HG03460 (cell line): ENCODE measurements at regions not wholly inside any gene's neighbourhood (a gene's known extent, or its start where the extent isn't known, plus 50 kb on each side); places are given as distances from the start of the nearest gene placed in this dataset.

Experiments
- ATAC-seq: cut with Tn5 transposase; IDR thresholded peaks from one replicate; pipeline ENCODE4 v1.9.1; 2021; ENCODE audit not compliant: unreplicated experiment

GRCh38 chr1:177848577-177848976 lies 121.3 kb downstream of the SEC16B start:
- ATAC-seq: no peak

- ATAC-seq: no peak
These were observed 122.0 kb downstream of the SEC16B start for GRCh38 chr1:177847843-177848242.

GRCh38 chr1:177838907-177839485 lies 130.9 kb downstream of the SEC16B start:
- no peak for ATAC-seq

- ATAC-seq: no peak
These were observed 136.2 kb downstream of the SEC16B start for GRCh38 chr1:177833631-177834030.

DNA sequence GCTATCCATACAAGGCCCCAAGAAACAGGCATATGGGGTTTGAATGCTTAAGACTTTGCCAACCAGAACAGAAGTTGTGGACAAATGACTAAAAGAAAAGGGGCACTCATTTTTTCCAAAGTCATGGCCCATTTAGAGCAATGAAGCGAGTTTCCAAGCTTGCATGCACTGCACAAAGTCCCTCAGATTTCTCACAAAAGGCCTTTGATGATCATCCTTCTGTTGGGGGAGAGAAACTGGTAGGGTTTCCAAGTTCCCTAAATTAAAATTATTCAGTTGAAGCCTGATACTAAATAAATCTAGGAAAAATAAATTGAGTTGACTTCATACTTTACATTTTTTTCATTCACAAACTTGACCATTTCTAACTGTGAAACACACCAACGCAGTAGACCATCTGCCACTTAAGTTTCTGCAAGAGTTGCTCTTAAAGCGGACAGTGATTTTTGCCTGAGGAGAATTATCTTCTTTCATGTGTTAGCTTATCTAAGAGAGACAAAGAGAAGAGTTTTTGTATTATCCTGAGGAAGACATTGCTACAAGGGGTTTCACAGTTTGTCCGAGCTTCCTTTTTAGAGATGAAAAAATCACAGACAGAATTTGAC lies 139.2 kb downstream of the SEC16B start:
- ATAC-seq: no peak

DNA sequence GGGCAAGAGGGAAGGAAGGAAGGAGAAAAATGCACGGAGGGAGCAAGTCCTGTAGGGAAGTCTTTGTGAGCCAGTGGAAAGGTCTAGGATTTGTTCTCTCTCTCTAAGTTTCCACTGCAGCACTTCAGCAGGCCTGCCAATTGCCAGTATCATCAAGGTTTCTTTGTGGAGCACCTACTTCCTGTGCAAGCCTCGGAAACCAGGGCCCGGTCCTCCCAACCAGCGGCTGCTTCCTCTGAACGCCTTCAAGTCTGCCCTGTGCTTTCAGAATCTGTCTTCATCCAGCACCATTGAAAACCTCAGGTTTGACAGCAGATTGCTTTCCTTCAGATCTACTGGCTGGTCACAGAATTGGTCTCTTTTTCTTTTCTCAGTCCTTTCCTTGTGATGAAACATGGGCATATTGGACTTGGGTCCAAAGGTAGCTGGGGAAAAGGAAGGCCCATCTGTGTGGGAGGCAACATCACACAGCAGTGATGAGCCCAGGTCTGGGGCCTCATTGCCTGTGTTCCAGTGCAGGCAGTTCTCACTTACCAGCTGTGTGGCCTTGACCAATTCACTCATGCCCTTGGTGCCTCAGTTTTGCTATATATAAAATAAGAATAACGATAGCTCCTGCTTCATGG lies 144.5 kb downstream of the SEC16B start:
- ATAC-seq: no peak

GRCh38 chr1:177824508-177824982 lies 145.3 kb downstream of the SEC16B start:
- ATAC-seq: no peak

- no peak for ATAC-seq
These were observed 149.6 kb downstream of the SEC16B start for GRCh38 chr1:177820213-177820612.

- ATAC-seq: peak; percentile 97
These were observed 151.7 kb downstream of the SEC16B start for GRCh38 chr1:177817937-177818875.

DNA sequence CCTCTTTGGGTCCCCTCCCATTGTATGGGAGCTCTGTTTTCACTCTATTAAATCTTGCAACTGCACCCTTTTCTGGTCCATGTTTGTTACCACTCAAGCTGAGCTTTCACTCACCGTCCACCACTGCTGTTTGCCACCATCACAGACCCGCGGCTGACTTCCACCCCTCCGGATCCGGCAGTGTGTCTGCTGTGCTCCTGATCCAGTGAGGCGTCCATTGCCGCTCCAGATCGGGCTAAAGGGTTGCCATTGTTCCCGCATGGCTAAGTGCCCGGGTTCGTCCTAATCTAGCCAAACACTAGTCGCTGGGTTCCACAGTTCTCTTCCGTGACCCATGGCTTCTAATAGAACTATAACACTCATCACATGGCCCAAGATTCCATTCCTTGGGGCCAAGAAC lies 157.2 kb downstream of the SEC16B start:
- no peak for ATAC-seq

GRCh38 chr1:177812144-177812543 lies 157.7 kb downstream of the SEC16B start:
- ATAC-seq: no peak

DNA sequence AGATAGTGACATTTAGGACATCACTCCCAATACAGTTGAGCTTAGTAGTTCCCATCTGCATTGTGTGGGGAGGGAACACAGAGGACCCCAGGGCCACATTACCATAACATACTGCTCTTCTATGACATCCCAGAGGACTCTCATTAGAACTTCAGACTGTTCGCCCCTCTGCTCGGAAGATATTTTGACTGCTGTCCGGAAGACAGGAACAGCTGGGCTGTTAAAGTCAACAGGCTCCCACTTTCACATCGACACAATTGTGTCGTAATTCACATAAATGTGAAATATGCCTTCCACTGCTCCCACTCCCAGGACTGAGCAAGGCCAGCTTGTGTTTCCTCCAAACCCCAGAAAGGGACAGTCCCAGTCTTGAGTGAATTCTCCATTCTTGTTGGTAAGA lies 158.4 kb downstream of the SEC16B start:
- no peak for ATAC-seq

DNA sequence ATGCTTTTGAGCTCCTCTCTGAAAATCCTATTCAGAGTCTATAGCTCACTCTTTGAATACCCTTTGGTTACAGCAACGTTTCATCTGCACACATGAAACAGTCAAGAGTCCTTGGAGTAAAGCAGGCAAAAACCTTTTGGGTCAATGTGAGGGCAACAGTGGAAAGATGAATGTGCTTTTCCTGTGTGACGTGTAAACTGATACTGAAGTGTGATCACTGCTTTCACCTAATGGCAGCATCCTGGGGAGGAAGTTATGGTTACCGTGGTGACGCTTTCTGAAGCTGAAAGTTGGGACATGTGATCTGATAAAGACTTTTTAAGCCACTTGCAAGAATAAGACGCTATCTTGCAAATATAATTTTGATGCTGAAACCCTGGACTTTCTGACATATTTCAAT lies 160.0 kb downstream of the SEC16B start:
- ATAC-seq: peak; percentile 86

DNA sequence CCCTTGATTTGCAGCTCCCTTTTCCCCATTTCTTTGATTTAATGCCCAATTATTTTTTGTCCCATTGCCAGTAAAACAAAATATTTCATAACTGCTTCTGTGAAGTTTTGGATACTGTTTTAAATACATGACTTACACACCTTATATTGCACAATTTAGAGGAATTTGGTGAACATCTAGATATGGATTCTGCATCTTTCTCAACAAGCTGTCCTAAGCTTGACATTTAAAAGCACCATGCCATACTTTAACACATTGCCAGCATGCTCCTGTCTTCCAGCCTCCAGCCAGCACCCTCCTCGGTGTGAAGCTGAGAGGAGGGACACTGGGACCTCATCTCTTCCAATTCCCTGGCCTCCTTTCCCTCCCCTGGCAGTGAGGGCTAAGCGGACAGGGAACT lies 167.6 kb downstream of the SEC16B start:
- no peak for ATAC-seq

- no peak for ATAC-seq
These were observed 168.1 kb downstream of the SEC16B start for GRCh38 chr1:177801790-177802189.

DNA sequence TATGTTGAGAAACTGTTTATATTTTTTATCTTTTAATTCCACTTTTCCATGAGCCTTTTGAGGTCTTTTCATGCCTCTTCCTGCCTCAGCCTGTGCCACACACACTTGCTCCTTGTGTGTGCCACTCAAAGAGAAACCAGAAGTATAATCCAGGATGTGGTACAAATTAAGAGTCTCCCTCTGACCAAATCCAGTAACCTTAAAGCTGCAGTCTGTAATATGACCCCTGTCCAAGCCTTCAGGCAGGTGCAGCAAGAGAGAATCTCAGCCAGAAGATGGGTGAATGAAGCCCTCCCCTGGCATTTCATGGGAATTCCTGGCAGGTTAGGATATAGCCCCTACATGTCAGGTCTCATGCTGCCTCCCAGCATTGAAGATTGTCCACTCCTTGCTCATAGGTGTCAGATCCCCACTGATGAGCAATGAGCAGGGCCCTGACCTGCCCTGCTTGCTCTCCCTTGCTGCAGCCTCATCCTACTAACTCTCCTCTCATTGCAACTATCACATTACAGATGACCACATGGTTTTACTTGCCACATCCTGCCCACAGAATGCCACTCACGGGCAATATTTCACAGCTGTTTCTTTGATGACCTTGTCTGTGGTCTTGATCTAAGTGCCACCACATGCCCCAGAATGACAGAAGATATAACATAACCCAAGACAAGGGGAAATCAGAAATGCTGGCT lies 169.3 kb downstream of the SEC16B start:
- peak; percentile 68 for ATAC-seq

GRCh38 chr1:177799746-177800145 lies 170.1 kb downstream of the SEC16B start:
- no peak for ATAC-seq

GRCh38 chr1:177798614-177799013 lies 171.2 kb downstream of the SEC16B start:
- ATAC-seq: no peak

DNA sequence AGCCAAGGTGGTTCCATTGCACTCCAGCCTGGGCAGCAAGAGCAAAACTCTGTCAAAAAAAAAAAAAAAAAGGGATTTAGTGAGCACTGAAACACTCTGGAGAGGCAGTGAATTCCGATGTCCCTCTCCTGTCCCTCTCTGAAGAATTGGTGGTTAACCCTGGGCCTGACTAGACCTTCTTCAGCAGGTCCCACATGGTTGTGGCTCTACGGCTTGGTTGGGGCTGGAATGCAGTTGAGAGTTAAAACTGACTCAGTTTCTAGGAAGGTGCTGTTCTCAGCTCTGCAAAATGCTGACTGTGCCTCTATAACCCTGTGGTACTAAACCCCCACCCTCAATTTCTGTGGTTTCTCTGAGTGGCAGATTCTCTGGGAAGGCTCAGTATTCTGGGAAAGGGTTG lies 173.3 kb downstream of the SEC16B start:
- ATAC-seq: no peak

DNA sequence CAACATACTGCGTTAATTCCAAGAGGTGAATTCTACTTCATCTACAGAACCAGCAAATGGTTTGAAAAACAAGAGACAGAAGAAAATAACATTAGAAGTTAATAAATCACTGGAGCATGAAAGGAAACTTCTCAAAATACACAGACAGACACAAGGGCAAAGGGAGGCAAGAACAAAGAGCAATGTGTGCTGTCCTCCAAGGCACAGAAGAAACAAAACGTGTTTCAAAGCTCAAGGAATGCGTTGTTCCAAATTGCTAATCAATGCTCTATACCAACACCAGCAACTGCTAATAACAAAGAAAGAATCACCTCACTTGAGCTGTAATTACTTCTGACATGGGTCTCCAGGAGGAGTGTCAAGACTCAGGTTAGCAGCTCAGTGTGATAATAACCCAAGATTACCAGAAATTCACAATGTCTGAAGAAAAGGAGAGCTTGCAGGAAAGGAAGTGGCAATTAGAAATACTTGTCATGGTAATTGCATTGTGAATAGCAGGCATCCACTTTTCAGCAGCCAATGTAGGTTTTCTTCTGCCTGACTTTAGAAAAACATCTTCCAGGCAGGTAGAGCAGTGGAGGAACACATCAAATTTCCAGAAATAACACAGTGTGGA lies 175.4 kb downstream of the SEC16B start:
- ATAC-seq: no peak
